GM18505 (cell line): ENCODE measurements at regions not wholly inside any gene's neighbourhood (a gene's known extent, or its start where the extent isn't known, plus 50 kb on each side); places are given as distances from the start of the nearest gene placed in this dataset.
"Not testable (repeated sequence)": the region's sequence is repeated elsewhere in the genome, so short reads cannot be mapped to it uniquely, and the experiment has no call there.

Experiments used
- ATAC-seq: cut with Tn5 transposase; IDR thresholded peaks from one replicate; pipeline ENCODE4 v1.9.1; 2021; ENCODE audit not compliant: unreplicated experiment
- POLR2A ChIP-seq: IDR thresholded peaks from 4 replicates; pipeline ENCODE4 v1.6.1; 2011; ENCODE audit warnings: borderline replicate concordance; ENCODE audit not compliant: insufficient read depth, insufficient read length; ENCODE audit errors: extremely low read depth

- no peak for ATAC-seq
- TF ChIP-seq POLR2A, result no peak
Observed at GRCh38 chr12:74185360-74185759, 352.3 kb upstream of the ATXN7L3B start.

- no peak for TF ChIP-seq POLR2A
- ATAC-seq, result no peak
Observed at GRCh38 chr12:74193191-74193590, 344.4 kb upstream of the ATXN7L3B start.

GRCh38 chr12:74204236-74204635 is 333.4 kb upstream of the ATXN7L3B start:
- no peak for TF ChIP-seq POLR2A
- no peak for ATAC-seq

GRCh38 chr12:74227846-74228545 is 309.6 kb upstream of the ATXN7L3B start:
- TF ChIP-seq POLR2A, result no peak
- ATAC-seq, result no peak

- ATAC-seq, result no peak
- no peak for TF ChIP-seq POLR2A
Observed at GRCh38 chr12:74229671-74230070, 308.0 kb upstream of the ATXN7L3B start.

GRCh38 chr12:74235342-74235741 is 302.3 kb upstream of the ATXN7L3B start:
- no peak for ATAC-seq

GRCh38 chr12:74241341-74241740 is 296.3 kb upstream of the ATXN7L3B start:
- no peak for ATAC-seq

More at GRCh38 chr12:74235342-74235741, 302.3 kb upstream of the ATXN7L3B start:
- no peak for TF ChIP-seq POLR2A

GRCh38 chr12:74242088-74242487 is 295.5 kb upstream of the ATXN7L3B start:
- ATAC-seq, result no peak
- TF ChIP-seq POLR2A, result no peak

More at GRCh38 chr12:74241341-74241740, 296.3 kb upstream of the ATXN7L3B start:
- TF ChIP-seq POLR2A, result no peak

GRCh38 chr12:74245458-74245857 is 292.2 kb upstream of the ATXN7L3B start:
- no peak for ATAC-seq
- TF ChIP-seq POLR2A, result no peak

- TF ChIP-seq POLR2A, result no peak
- no peak for ATAC-seq
Observed at GRCh38 chr12:74250891-74251290, 286.7 kb upstream of the ATXN7L3B start.

GRCh38 chr12:74253826-74254225 is 283.8 kb upstream of the ATXN7L3B start:
- not testable (repeated sequence) for ATAC-seq

GRCh38 chr12:74254784-74255183 is 282.9 kb upstream of the ATXN7L3B start:
- ATAC-seq, result no peak

GRCh38 chr12:74259199-74259598 is 278.4 kb upstream of the ATXN7L3B start:
- TF ChIP-seq POLR2A, result no peak
- ATAC-seq, result no peak

More at GRCh38 chr12:74254784-74255183, 282.9 kb upstream of the ATXN7L3B start:
- no peak for TF ChIP-seq POLR2A

- no peak for ATAC-seq
- no peak for TF ChIP-seq POLR2A
Observed at GRCh38 chr12:74264692-74265091, 272.9 kb upstream of the ATXN7L3B start.

- ATAC-seq, result not testable (repeated sequence)
Observed at GRCh38 chr12:74269355-74269754, 268.3 kb upstream of the ATXN7L3B start.
